ENCODE measurements at regions not wholly inside any gene's neighbourhood (a gene's known extent, or its start where the extent isn't known, plus 50 kb on each side); places are given as distances from the start of the nearest gene placed in this dataset.

DNA sequence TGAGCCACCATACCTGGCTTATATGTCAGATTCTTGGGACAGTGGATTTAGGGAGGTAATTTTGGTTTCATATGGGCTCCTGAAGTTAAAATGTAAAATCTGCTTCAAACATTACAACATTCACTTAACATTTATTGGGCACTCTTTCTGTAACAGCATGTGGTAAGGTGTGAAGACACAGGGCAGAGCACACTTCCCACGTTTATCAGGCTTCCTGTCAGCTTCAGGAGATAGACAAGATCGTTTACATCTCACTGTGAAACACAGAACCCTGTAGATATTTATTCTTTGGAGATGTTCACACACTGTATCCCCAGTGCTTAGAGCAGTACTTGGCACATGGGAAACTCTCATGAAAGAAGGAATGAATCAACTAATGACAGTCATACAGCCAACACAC is 426.0 kb upstream of the RARB start:
- no peak for DNase-seq (ENCODE audit: low spot score)

- no peak for DNase-seq (ENCODE audit: low spot score)
Observed at GRCh38 chr3:25007974-25008658, 419.9 kb upstream of the RARB start.

GRCh38 chr3:25009665-25010064 is 418.4 kb upstream of the RARB start:
- no peak for DNase-seq (ENCODE audit: low spot score)

DNA sequence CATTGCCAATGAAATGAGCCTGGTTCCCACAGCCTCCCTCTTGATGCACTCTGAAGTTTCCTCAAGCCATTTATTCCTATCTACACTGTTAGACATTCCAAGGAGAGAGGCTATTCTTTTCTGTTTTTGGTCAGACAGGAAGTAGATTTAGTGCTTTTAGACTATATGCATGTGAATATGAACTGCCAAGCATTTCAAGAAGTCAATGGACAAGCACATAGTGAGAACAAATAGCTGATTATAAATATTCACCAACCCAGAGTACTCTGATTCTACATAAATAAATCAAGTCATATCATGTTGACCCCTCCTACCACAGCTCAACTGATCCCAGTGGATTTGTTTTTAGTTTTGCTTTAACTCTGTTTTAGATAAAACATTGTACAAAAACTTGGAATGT is 412.5 kb upstream of the RARB start:
- DNase-seq (ENCODE audit: low spot score) = no peak

DNA sequence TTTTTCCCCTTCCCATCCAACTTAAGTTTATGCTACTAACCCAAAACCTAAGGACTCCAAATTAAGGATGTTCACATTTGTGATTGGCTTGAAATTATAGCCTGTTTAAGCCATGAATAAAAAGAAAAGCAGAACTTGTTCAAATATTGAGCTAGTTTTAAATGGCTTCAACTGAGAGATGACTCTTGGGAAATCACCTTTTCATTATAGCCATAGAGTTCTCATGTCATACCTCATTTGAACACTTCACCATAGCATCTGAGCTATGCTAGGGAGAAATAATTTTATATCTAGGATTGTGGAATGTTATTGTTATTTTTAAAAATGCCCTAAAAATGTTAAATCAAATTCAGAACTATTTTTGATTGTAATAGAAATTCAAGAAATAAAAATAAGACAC is 409.2 kb upstream of the RARB start:
- no peak for DNase-seq (ENCODE audit: low spot score)

DNA sequence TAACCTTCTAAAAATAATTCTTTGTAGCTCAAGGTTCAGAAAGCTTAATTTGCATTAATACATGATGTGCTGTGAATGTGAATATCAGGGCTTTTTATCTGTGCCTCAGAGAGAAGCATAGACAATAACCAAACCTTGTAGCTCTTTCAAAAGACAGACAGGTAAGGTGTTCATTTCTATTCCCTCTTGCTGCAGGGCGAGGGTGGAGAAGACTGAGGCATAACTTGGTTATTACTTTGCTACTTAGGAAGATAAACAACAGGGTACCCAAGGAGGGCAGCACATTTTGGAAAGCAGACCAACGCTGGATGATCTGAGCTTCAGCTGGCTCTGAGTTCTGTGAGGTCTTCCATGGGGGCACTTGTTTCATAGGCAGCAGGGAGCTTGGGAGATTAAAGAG is 408.6 kb upstream of the RARB start:
- DNase-seq (ENCODE audit: low spot score) = no peak

GRCh38 chr3:25021816-25022215 is 406.2 kb upstream of the RARB start:
- peak; percentile 41 for DNase-seq (ENCODE audit: low spot score)

DNA sequence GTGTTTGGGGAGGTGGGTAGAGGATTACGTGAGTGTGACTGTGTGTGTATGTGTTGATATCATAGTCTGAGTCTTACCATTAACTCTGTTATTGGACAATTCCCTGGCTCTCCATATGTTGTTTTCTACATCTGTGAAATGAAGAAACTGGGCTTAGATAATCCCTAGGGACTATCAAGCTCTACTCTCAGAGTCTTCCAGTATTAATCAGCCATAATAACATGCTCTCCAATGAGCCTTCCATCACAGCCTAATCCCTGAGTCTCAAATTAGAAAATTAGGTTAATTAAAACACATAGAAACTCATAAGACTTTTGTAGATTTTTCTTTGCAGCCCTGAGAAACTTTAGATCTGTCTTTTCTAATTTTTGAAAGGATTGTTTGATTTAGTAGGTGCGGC is 404.2 kb upstream of the RARB start:
- DNase-seq (ENCODE audit: low spot score) = no peak

GRCh38 chr3:25025236-25025635 is 402.8 kb upstream of the RARB start:
- DNase-seq (ENCODE audit: low spot score) = no peak

DNA sequence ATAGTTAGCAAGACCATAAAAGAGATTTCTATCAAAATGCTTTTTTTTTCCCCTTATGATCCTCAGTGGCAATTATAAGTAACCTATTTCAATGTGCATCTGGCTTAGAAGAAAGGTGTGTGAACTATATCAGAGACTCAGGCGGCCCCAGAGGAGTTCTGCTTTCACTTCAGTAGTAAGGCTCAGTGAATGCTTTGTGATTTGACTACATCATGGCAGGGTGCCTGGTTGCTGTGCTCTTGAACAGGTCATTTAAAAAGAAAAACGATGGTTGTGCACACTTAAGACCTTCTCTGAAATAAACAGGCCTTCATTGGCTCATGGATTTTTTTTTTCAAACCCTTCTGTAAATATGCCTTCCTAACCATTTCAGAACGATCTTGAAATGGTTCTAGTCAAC is 400.4 kb upstream of the RARB start:
- DNase-seq (ENCODE audit: low spot score) = peak; percentile 54

GRCh38 chr3:25029820-25030219 is 398.2 kb upstream of the RARB start:
- DNase-seq (ENCODE audit: low spot score) = no peak

- DNase-seq (ENCODE audit: low spot score) = no peak
Observed at GRCh38 chr3:25032344-25032743, 395.7 kb upstream of the RARB start.

DNA sequence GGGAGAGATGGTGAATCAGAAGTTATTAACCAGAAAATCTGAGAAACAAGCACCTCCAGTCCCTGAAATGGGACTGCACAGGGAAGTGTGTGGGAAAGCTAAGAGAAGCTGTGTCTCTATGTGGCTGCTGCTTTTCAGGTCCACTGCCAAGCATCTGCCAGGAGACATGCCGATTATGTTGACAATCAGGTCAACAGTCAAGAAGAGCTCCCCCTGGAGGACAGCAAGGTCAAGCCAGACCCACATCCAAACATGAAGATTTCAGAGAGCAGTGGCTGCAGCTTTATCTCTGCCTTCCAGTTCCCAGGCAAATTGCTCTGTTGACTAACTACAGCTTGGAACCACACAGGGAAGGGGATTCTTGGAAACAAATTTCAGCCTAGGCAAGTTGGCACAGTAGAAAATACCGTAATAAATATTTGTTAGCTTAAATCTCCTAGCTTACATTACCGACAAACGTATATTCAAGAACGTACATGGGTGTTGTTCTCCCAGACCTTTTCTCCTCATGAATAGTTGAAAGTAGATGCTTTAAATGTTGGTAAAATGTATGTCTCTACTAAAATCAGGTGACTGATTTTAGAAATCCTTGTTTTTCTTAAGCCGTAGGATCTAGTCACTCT is 394.5 kb upstream of the RARB start:
- DNase-seq (ENCODE audit: low spot score) = peak; percentile 79

- DNase-seq (ENCODE audit: low spot score) = no peak
Observed at GRCh38 chr3:25035526-25035925, 392.5 kb upstream of the RARB start.

- no peak for DNase-seq (ENCODE audit: low spot score)
Observed at GRCh38 chr3:25036633-25037032, 391.4 kb upstream of the RARB start.

- DNase-seq (ENCODE audit: low spot score) = no peak
Observed at GRCh38 chr3:25037049-25037547, 391.0 kb upstream of the RARB start.

GRCh38 chr3:25038271-25038670 is 389.8 kb upstream of the RARB start:
- DNase-seq (ENCODE audit: low spot score) = no peak

DNA sequence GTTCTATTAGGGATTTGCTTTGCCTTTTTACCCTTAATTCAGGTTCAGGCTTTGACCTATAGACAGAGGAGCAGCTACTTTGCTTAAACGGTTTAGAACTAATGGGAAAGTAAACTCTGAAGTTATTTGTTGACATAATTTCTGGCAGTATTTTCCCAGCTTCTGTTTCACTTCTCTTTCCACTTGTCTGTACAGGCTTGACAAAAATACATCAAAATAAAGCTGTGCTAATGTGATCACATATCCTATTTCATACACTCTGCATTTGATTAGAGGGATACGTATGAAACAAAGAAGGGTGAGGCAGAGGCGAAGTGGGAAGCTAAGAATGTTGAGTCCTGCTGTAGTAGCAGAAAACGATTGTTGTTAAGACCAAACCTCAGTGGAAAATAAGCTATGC is 389.1 kb upstream of the RARB start:
- DNase-seq (ENCODE audit: low spot score) = no peak

GRCh38 chr3:25040748-25041147 is 387.3 kb upstream of the RARB start:
- no peak for DNase-seq (ENCODE audit: low spot score)

GRCh38 chr3:25041871-25042584 is 386.0 kb upstream of the RARB start:
- no peak for DNase-seq (ENCODE audit: low spot score)

GRCh38 chr3:25043177-25043576 is 384.9 kb upstream of the RARB start:
- DNase-seq (ENCODE audit: low spot score) = no peak

DNA sequence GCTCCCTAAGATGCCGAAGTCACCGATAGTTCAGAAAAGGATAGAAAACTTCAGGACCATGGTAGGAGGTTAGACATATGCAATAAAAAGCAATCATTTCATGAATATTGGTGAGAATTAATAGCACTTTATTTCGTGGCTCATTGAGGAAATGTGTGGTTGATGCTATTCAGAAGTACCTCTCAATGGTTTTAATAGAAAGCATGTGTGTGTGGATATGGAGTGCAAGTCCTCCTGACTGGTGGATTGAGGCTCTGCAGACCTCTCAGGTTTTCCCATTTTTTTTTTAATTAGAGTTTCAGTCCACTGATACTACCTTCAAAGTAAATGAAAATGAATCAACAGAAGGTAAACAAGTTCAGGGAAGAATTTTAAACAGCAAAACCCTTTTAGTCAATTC is 384.3 kb upstream of the RARB start:
- DNase-seq (ENCODE audit: low spot score) = no peak

Data from Ammon's horn (tissue), 1 donor.